ENCODE measurements at regions not wholly inside any gene's neighbourhood (a gene's known extent, or its start where the extent isn't known, plus 50 kb on each side); places are given as distances from the start of the nearest gene placed in this dataset.
"Not testable (repeated sequence)": the region's sequence is repeated elsewhere in the genome, so short reads cannot be mapped to it uniquely, and the experiment has no call there.

DNA sequence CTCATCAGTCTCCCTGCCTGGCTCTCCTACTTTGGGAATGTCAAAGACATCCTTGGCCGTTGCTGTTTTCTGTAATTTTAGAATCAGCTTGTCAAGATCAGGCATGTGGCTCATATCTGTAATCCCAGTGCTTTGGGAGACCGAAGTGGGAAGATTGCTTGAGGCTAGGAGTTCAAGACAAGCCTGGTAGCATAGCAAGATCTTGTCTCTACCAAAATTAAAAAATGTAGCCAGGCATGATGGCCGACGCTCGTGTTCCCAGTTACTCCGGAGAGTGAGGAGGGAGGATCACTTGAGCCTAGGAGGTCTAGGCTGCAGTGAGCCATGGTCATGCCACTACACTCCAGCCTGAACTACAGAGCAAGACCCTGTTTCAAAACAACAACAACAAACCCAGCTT is 144.0 kb upstream of the ATP10A start:
- no peaks in the 10 kb centered on the region for H3K9me3 Mint-ChIP-seq
- no peaks in the 10 kb centered on the region for H3K36me3 Mint-ChIP-seq (ENCODE audit: low read depth)
- H3K4me1 Mint-ChIP-seq (ENCODE audit: low read depth) = no peaks in the 10 kb centered on the region

DNA sequence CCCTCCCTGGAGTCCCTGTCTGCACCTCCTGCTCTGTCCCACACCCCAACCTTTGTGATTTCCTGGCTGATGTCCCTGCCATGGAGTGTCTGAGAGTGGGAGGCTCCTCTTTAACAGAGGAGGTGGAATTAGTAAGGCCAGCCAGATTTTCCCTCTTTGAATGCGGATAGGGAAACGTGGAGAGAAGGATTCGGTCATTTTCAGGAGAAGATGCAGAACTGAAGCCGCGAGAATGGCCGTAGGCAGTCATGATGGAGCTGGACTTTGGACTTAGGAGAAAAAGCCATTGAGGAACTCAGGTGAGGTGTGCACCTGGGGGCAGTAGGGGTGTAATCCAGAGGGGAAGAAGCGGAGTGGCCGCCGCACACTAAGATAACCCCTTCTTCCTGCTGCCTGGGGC is 138.1 kb upstream of the ATP10A start:
- no peak for DNase-seq (ENCODE audit: low spot score)
- no peaks in the 10 kb centered on the region for H3K36me3 Mint-ChIP-seq (ENCODE audit: low read depth)
- H3K9me3 Mint-ChIP-seq = no peaks in the 10 kb centered on the region
- H3K27me3 Mint-ChIP-seq (ENCODE audit: low read depth) = peaks cover 2% of the 10 kb centered on the region
- H3K4me3 Mint-ChIP-seq = no peak overlapping the region
- no peaks in the 10 kb centered on the region for H3K4me1 Mint-ChIP-seq (ENCODE audit: low read depth)
- no peak overlapping the region for H3K27ac Mint-ChIP-seq

More for the DNA sequence above, 144.0 kb upstream of the ATP10A start:
- no peak for DNase-seq (ENCODE audit: low spot score)
- Mint-ChIP-seq H3K4me3 (no peak overlapping the region), H3K27ac (no peak overlapping the region), H3K27me3 (ENCODE audit: low read depth) (no peaks in the 10 kb centered on the region)

DNA sequence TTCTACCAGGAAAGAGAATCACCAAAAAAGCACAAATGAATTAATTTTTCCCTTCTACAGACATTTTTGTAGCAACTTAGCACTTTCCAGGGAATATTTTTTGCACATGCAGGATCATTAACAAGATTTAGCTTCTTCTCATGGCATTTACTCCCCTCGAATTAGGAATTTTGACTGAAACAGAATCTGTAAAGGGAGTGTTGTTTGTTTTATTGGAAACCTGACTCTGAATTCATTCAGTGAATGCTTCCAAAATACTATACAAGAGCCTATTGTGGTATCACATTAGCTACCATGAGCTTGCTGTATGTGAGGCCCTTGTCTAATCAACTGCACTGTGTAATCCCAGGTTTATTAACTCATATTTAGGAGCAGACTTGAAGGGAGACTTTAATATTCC is 130.4 kb upstream of the ATP10A start:
- Mint-ChIP-seq H3K27ac (no peak overlapping the region), H3K9me3 (no peaks in the 10 kb centered on the region), H3K4me3 (no peak overlapping the region), H3K4me1 (ENCODE audit: low read depth) (no peaks in the 10 kb centered on the region), H3K36me3 (ENCODE audit: low read depth) (no peaks in the 10 kb centered on the region), H3K27me3 (ENCODE audit: low read depth) (peaks cover 2% of the 10 kb centered on the region)
- DNase-seq (ENCODE audit: low spot score) = no peak

DNA sequence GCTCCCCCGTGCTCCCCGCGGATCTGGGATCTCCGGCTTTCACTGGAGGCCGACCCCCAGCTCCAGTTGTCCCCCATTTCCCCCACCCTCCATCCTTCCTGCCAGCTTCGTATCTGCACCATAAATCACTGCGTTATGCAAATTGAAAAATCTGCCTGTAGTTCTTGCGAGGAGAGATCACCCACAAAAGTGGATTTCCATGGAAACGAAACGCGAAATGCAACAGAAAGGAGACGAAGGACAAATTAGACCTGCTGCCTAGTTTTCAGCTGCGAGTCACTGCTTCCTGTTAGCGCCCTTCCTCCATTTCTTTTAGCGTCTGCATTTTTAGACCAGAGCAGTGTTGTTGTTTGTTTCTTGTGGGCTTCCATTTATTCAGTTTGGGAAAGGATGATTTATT is 127.1 kb upstream of the ATP10A start:
- Mint-ChIP-seq H3K27ac (no peak overlapping the region), H3K27me3 (ENCODE audit: low read depth) (no peaks in the 10 kb centered on the region), H3K4me3 (no peak overlapping the region)

DNA sequence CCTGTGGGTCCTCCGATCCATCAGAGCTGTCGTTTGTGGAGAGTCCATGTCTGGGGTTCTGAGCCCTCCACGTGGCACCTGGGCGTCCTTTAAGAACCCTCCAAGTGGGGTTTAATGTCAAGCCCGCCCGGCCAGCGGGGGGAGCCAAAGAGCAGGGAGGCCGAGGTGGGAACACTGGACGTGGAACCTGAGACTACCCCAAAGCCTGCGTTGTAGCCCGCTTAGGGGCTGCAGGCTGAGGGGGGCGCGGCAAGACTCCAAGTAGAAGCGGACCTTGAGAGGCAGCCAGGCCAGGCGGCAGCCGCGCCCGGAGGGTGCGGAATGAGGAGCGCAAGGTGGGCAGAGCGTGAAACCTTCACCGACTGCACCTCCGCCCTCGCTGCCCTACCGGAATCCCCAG is 126.2 kb upstream of the ATP10A start:
- H3K4me3 Mint-ChIP-seq = no peak overlapping the region
- no peaks in the 10 kb centered on the region for H3K4me1 Mint-ChIP-seq (ENCODE audit: low read depth)
- no peaks in the 10 kb centered on the region for H3K27me3 Mint-ChIP-seq (ENCODE audit: low read depth)
- DNase-seq (ENCODE audit: low spot score) = no peak
- no peak overlapping the region for H3K27ac Mint-ChIP-seq
- no peaks in the 10 kb centered on the region for H3K36me3 Mint-ChIP-seq (ENCODE audit: low read depth)
- H3K9me3 Mint-ChIP-seq = no peaks in the 10 kb centered on the region

More for the DNA sequence above, 127.1 kb upstream of the ATP10A start:
- no peaks in the 10 kb centered on the region for H3K9me3 Mint-ChIP-seq
- no peak for DNase-seq (ENCODE audit: low spot score)
- no peaks in the 10 kb centered on the region for H3K4me1 Mint-ChIP-seq (ENCODE audit: low read depth)
- H3K36me3 Mint-ChIP-seq (ENCODE audit: low read depth) = no peaks in the 10 kb centered on the region

DNA sequence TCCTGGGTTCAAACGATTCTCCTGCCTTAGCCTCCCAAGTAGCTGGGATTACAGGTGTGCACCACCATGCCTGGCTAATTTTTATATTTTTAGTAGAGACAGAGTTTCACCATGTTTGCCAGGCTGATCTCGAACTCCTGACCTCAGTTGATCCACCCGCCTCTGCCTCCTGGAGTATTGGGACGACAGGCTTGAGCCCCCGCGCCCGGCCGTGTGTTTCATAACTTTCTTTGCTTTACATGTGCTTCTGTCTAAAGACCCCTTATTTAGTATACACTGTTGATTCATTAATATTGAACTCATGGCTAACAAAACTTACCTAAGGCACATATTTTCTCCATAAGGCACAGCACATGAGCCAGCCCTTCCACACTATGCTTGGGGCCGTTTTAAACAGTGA is 125.6 kb upstream of the ATP10A start:
- not testable (repeated sequence) for H3K9me3 Mint-ChIP-seq; H3K27ac Mint-ChIP-seq; H3K36me3 Mint-ChIP-seq (ENCODE audit: low read depth); H3K4me1 Mint-ChIP-seq (ENCODE audit: low read depth); DNase-seq (ENCODE audit: low spot score); H3K4me3 Mint-ChIP-seq; H3K27me3 Mint-ChIP-seq (ENCODE audit: low read depth)

DNA sequence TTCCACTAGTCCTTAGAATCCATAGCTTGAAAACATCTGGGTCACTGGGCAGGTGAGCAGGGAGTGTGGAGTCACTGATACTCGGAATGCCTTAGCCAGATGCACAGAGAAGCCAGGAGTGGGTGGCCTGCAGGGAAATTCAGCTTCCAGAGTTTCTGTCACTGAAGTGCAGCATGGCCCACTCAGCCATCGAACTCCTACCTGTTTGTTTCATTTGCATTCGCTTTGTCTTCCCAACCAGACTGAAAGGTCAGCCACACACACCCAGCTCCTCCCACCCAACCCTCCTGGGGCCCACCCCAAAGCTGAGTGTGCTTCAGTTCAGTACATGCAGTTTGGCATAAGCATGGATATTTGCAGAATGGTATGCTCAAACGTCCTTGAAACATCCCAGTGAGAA is 124.5 kb upstream of the ATP10A start:
- Mint-ChIP-seq H3K4me3 (no peak overlapping the region), H3K36me3 (ENCODE audit: low read depth) (no peaks in the 10 kb centered on the region), H3K9me3 (no peaks in the 10 kb centered on the region), H3K27me3 (ENCODE audit: low read depth) (no peaks in the 10 kb centered on the region), H3K4me1 (ENCODE audit: low read depth) (no peaks in the 10 kb centered on the region), H3K27ac (no peak overlapping the region)
- no peak for DNase-seq (ENCODE audit: low spot score)

DNA sequence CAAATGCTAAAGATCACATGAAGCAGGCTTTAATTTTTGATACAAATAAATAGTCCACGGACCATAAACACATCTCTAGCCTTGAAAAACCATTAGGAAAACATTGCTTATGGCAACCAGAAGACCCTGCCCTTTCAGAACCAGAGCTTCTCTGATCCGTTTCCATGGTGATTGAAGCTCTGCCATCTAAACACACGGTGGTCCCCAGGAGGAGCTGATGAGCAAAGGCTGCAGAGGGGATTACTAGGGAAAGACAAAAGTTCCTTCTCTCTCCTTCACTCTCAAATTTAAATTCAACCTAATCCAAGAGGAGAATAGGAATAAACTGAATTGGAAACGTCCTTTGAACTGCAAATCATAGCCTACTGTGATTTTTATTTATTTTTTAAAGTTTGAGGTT is 122.0 kb upstream of the ATP10A start:
- no peaks in the 10 kb centered on the region for H3K36me3 Mint-ChIP-seq (ENCODE audit: low read depth)
- DNase-seq (ENCODE audit: low spot score) = no peak
- H3K4me1 Mint-ChIP-seq (ENCODE audit: low read depth) = no peaks in the 10 kb centered on the region
- no peak overlapping the region for H3K4me3 Mint-ChIP-seq
- no peak overlapping the region for H3K27ac Mint-ChIP-seq
- no peaks in the 10 kb centered on the region for H3K9me3 Mint-ChIP-seq
- no peaks in the 10 kb centered on the region for H3K27me3 Mint-ChIP-seq (ENCODE audit: low read depth)

DNA sequence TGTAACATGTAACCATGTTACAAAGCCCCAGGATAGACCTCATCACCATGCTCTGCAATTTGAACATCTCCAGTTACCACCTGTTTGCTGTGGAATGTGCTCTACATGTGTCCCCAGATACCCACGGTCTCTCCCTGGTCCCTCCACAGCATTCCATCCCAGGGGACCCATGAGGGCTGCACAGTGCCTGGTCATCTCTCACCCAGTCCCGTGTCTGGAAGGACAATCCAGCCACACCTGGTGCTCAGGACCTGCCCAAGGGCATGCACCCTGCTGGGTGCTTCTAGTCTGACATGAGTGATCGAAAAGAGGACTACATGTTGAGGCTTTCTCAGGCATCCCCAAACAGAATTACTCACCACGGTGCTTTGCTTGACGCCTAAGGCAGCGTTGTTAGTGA is 119.6 kb upstream of the ATP10A start:
- Mint-ChIP-seq H3K27ac (no peak overlapping the region), H3K4me3 (no peak overlapping the region), H3K9me3 (no peaks in the 10 kb centered on the region), H3K4me1 (ENCODE audit: low read depth) (no peaks in the 10 kb centered on the region), H3K27me3 (ENCODE audit: low read depth) (peaks cover 3% of the 10 kb centered on the region), H3K36me3 (ENCODE audit: low read depth) (no peaks in the 10 kb centered on the region)
- DNase-seq (ENCODE audit: low spot score) = no peak

DNA sequence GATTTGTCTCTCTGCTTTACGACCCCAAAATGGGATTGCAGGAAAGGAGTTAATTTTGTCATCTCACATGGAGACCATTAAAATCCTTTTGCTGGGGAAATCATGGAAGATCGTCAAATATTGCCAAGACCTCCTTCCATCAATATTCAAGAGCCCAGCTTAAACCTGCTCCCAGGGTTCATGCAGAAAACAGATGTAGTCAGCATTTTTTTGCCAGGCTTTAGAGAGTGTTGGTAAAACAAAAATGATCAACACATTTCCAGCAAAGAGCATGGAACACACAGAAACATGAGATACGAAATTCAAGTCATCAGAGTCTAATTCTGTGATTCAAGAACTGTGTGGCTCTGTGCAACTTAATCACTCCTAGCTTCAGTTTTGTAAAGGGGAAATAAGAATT is 118.0 kb upstream of the ATP10A start:
- H3K9me3 Mint-ChIP-seq = no peaks in the 10 kb centered on the region
- DNase-seq (ENCODE audit: low spot score) = no peak
- no peaks in the 10 kb centered on the region for H3K36me3 Mint-ChIP-seq (ENCODE audit: low read depth)
- no peaks in the 10 kb centered on the region for H3K4me1 Mint-ChIP-seq (ENCODE audit: low read depth)
- H3K27me3 Mint-ChIP-seq (ENCODE audit: low read depth) = peaks cover 3% of the 10 kb centered on the region
- H3K4me3 Mint-ChIP-seq = no peak overlapping the region
- H3K27ac Mint-ChIP-seq = no peak overlapping the region

DNA sequence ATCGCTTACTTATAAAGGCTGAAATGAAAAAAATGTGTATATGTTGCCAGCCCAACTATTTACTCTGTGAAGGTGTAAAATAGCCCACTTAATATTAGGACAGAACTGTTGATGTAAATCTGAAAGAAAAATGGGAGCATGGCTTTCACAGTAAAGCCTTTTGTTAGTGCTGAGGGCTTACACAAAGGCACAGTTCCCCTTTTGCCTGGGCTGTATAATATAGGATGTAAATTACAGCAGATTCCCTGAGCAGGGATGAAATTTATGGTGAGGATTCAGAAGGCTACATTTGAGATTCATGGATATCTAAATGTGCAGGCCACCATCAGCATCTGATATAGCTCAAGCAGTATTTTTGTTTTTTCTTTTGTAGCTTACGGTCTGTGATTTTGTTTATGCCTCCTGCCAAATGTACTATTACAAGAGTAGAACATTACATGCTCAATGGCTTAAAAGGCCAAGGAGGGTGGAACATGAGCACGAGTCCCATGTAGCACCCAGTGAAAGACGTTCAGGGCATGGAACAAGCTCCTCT is 109.1 kb upstream of the ATP10A start:
- no peak for DNase-seq (ENCODE audit: low spot score)
- Mint-ChIP-seq H3K36me3 (ENCODE audit: low read depth) (no peaks in the 10 kb centered on the region), H3K27me3 (ENCODE audit: low read depth) (no peaks in the 10 kb centered on the region), H3K9me3 (no peaks in the 10 kb centered on the region), H3K27ac (no peak overlapping the region), H3K4me3 (no peak overlapping the region), H3K4me1 (ENCODE audit: low read depth) (no peaks in the 10 kb centered on the region)

DNA sequence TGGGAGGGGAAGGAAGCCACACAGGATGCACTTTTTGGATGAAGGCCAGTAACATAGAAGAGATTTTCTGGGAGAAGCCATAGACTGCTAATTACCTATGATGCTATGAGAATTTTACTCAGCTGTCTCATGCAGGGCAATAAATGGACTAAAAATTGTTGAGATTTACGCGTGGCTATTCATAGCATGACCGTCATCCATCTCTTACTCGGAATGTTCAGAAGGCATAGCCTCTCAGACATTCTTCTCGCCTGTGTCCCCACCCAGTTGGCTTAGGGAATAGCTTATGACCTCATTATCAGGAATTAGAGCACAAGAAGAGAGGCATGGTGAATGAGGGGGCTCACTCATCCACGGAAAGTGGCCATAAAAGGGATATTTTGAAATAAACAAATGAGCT is 107.9 kb upstream of the ATP10A start:
- H3K27ac Mint-ChIP-seq = no peak overlapping the region
- H3K36me3 Mint-ChIP-seq (ENCODE audit: low read depth) = no peaks in the 10 kb centered on the region
- no peak for DNase-seq (ENCODE audit: low spot score)
- H3K27me3 Mint-ChIP-seq (ENCODE audit: low read depth) = no peaks in the 10 kb centered on the region
- no peak overlapping the region for H3K4me3 Mint-ChIP-seq
- H3K4me1 Mint-ChIP-seq (ENCODE audit: low read depth) = no peaks in the 10 kb centered on the region
- H3K9me3 Mint-ChIP-seq = no peaks in the 10 kb centered on the region

DNA sequence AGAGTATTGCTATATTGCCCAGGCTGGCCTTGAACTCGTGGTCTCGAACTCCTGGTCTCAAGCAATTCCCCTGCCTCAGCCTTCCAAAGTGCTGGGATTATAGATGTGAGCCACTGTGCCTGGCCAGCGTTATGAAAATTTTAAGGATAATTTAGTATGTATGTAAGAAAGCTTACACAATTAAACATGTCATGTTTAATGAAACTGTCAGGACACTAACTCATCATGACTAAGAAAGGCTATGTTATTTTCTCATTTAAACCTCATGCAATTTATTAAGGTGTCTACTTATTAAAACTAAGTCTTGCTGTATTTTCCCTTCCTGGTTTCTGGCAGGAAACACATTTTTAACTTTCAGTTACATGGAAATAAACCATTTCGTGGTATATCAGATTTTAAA is 106.8 kb upstream of the ATP10A start:
- no peaks in the 10 kb centered on the region for H3K9me3 Mint-ChIP-seq
- no peak overlapping the region for H3K4me3 Mint-ChIP-seq
- no peaks in the 10 kb centered on the region for H3K36me3 Mint-ChIP-seq (ENCODE audit: low read depth)
- no peaks in the 10 kb centered on the region for H3K27me3 Mint-ChIP-seq (ENCODE audit: low read depth)
- DNase-seq (ENCODE audit: low spot score) = no peak
- no peak overlapping the region for H3K27ac Mint-ChIP-seq
- no peaks in the 10 kb centered on the region for H3K4me1 Mint-ChIP-seq (ENCODE audit: low read depth)

DNA sequence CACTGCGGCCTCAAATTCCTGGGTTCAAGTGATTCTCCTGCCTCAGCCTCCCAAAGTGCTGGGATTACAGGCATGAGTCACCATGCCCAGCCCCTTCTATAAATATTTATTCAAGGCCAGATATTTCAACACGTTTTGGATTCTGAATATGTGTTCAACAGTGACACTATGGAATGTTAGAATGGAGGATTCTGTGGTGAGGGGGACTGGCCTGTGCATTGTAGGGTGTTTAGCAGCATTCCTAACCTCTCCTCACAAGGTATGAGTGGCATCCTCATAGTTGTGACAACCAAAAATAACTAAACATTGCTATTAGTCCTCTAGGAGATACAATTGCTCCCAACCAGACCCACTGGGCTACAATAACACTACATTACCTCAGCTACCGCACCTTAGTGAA is 104.0 kb upstream of the ATP10A start:
- Mint-ChIP-seq H3K9me3 (no peaks in the 10 kb centered on the region), H3K4me3 (no peak overlapping the region), H3K27ac (no peak overlapping the region), H3K4me1 (ENCODE audit: low read depth) (no peaks in the 10 kb centered on the region), H3K27me3 (ENCODE audit: low read depth) (no peaks in the 10 kb centered on the region), H3K36me3 (ENCODE audit: low read depth) (no peaks in the 10 kb centered on the region)
- no peak for DNase-seq (ENCODE audit: low spot score)

DNA sequence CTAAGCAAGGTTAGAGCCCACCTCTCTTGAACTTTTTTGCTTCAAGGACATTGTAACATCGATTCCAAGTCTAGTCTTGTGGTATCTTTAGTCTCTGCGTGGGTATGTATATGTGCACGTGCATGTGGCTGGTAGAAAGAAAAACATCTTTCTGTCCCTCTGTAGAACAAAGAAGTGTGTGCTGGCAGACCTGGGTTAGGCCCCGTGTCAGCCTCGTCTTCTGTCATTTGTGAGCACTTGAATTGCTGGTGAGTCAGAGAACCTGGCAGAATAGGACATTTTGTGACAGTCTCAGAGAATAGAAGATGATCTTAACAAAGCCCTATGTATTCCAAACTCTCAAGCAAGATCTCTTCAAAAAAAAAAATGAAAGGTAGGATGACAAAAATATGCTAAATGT is 102.2 kb upstream of the ATP10A start:
- Mint-ChIP-seq H3K36me3 (ENCODE audit: low read depth) (no peaks in the 10 kb centered on the region), H3K4me3 (no peak overlapping the region), H3K27ac (no peak overlapping the region), H3K4me1 (ENCODE audit: low read depth) (no peaks in the 10 kb centered on the region), H3K9me3 (no peaks in the 10 kb centered on the region), H3K27me3 (ENCODE audit: low read depth) (no peaks in the 10 kb centered on the region)
- no peak for DNase-seq (ENCODE audit: low spot score)
